K562 (cell line): ENCODE measurements at regions not wholly inside any gene's neighbourhood (a gene's known extent, or its start where the extent isn't known, plus 50 kb on each side); places are given as distances from the start of the nearest gene placed in this dataset.

Experiments
- ATAC-seq: fragments of 200-7000 bp; cut with Tn5 transposase; 3 replicates; pipeline ENCODE4 v1.9.1; 2020; ENCODE audit warnings: moderate library complexity
- BruUV-seq: library from RNA; stranded (reverse); fragments of 400-500 nt; replicated peaks from 2 replicates; lab custom pipeline; 2021; lab: Mats Ljungman, UMichigan
- CTCF ChIA-PET: fragments of 300-600 bp; formaldehyde crosslinking; extraction: SDS; loops from one replicate; lab custom pipeline; 2021; ENCODE audit warnings: low intra/inter-chr PET ratio; lab: Yijun Ruan, JAX
- POLR2A ChIA-PET: fragments of 300-600, 350-650 bp; sonication (Branson Sonifier 250); formaldehyde crosslinking; extraction: SDS; loops from one replicate; lab custom pipeline; 2021; ENCODE audit warnings: antibody characterized with exemption, inconsistent platforms; lab: Yijun Ruan, JAX
- DNase-seq, 4 experiments: peaks; one replicate each; pipeline versions ENCODE4 v3.0.0 to v3.0.0-alpha.2; 2011 to 2018; ENCODE audit warnings: low spot score in 3 of 4, mixed read lengths in 3 of 4; ENCODE audit errors: extremely low read depth in 1 of 4
- FAIRE-seq: peaks from 2 replicates; lab custom pipeline; 2011; peaks lifted over from hg19 to GRCh38; lab: Jason Lieb, UNC
- H2AFZ ChIP-seq: 2 replicates; pipeline ENCODE4 v1.6.0; 2011; ENCODE audit warnings: low read depth, low read length, control low read depth, inconsistent platforms
- H3K27ac ChIP-seq: fragments of 200-600 bp; 3 replicates; pipeline ENCODE4 v1.8.0; 2011; ENCODE audit warnings: low read depth, mild to moderate bottlenecking, control low read depth, inconsistent platforms, low read length, moderate library complexity, mixed read lengths; ENCODE audit errors: extremely low read depth
- H3K27me3 ChIP-seq, 2 experiments: fragments of 300-600 bp in 1 of 2; 2 replicates in 1 of 2; 3 replicates in 1 of 2; pipeline versions ENCODE4 v1.6.0 to v1.8.0; 2011; ENCODE audit warnings: inconsistent platforms in 2 of 2, low read length in 2 of 2, mild to moderate bottlenecking in 1 of 2, mixed read lengths in 1 of 2, moderate library complexity in 1 of 2; ENCODE audit not compliant: control insufficient read depth in 2 of 2, insufficient read depth in 2 of 2
- H3K36me3 ChIP-seq: fragments of 300-600 bp; 3 replicates; pipeline ENCODE4 v1.8.0; 2011; ENCODE audit warnings: mild to moderate bottlenecking, low read length, inconsistent platforms; ENCODE audit not compliant: control insufficient read depth, insufficient read depth
- H3K4me1 ChIP-seq, 2 experiments: fragments of 200-600 bp in 1 of 2; replicated peaks in 1 of 2; 2 replicates in 1 of 2; 3 replicates in 1 of 2; pipeline versions ENCODE4 v1.5.1 to v1.8.0; 2011; ENCODE audit warnings: inconsistent platforms in 2 of 2, low read length in 2 of 2, mild to moderate bottlenecking in 1 of 2, mixed read lengths in 1 of 2, moderate library complexity in 1 of 2; ENCODE audit not compliant: control insufficient read depth in 2 of 2, insufficient read depth in 2 of 2
- H3K4me2 ChIP-seq: 2 replicates; pipeline ENCODE4 v1.6.1; 2011; ENCODE audit warnings: low read length, control low read depth, inconsistent platforms, mixed read lengths; ENCODE audit not compliant: insufficient read depth
- H3K4me3 ChIP-seq: fragments of 200-600 bp; sonication (generic), shearing (Covaris generic); 2 replicates; pipeline ENCODE4 v1.5.1; 2016; ENCODE audit warnings: control low read depth, inconsistent platforms
- H3K79me2 ChIP-seq: fragments of 200-600 bp; 3 replicates; pipeline ENCODE4 v1.8.0; 2011; ENCODE audit warnings: low read length, inconsistent platforms; ENCODE audit not compliant: control insufficient read depth, insufficient read depth
- H3K9ac ChIP-seq, 2 experiments: 2 replicates each; pipeline versions ENCODE4 v1.6.0 to v1.6.1; 2011; ENCODE audit warnings: low read depth in 2 of 2, low read length in 2 of 2, control low read depth in 1 of 2, inconsistent platforms in 1 of 2, mild to moderate bottlenecking in 1 of 2, mixed read lengths in 1 of 2; ENCODE audit not compliant: insufficient read depth in 1 of 2
- H3K9me1 ChIP-seq: one replicate; pipeline ENCODE4 v1.6.0; 2011; ENCODE audit warnings: inconsistent platforms, mild to moderate bottlenecking, low read length, moderate library complexity; ENCODE audit not compliant: control insufficient read depth, insufficient read depth
- H3K9me3 ChIP-seq: replicated peaks from 2 replicates; pipeline ENCODE4 v1.5.1; 2011; ENCODE audit warnings: low read depth, low read length, inconsistent platforms; ENCODE audit not compliant: control insufficient read depth, insufficient read depth
- H4K20me1 ChIP-seq: replicated peaks from 2 replicates; pipeline ENCODE4 v1.6.1; 2011; ENCODE audit warnings: low read length, inconsistent platforms, mixed read lengths; ENCODE audit not compliant: control insufficient read depth, insufficient read depth
- ESRRB ChIP-seq: fragments of 250-450 bp; sonication (Bioruptor Pico); IDR thresholded peaks from 2 replicates; pipeline ENCODE4 v1.5.0; 2020; ENCODE audit warnings: mild to moderate bottlenecking, moderate library complexity, borderline replicate concordance
- HDAC6 ChIP-seq: IDR thresholded peaks from 2 replicates; pipeline ENCODE4 v1.6.1; 2012; ENCODE audit warnings: low read depth, mild to moderate bottlenecking, control low read depth, inconsistent platforms, low read length, moderate library complexity
- HDGF ChIP-seq: fragments of 450-650 bp; IDR thresholded peaks from 2 replicates; pipeline ENCODE4 v1.6.1; 2016
- LCOR ChIP-seq: sonication (generic); formaldehyde crosslinking; IDR thresholded peaks from 2 replicates; pipeline ENCODE4 v1.8.0; 2022; ENCODE audit warnings: mild to moderate bottlenecking, missing genetic modification reagents
- OTX1 ChIP-seq: fragments of 450-650 bp; formaldehyde crosslinking; IDR thresholded peaks from 2 replicates; pipeline ENCODE4 v1.4.0; 2022; ENCODE audit warnings: mild to moderate bottlenecking
- RBM34 ChIP-seq: fragments of 200-400 bp; formaldehyde crosslinking; IDR thresholded peaks from 2 replicates; pipeline ENCODE4 v1.6.1; 2018; ENCODE audit warnings: low read length, borderline replicate concordance; ENCODE audit not compliant: insufficient read depth
- SIN3A ChIP-seq, 2 experiments: fragments of 150-350 bp in 1 of 2; IDR thresholded peaks; 2 replicates each; pipeline ENCODE4 v1.6.1; 2011 to 2016; ENCODE audit warnings: borderline replicate concordance in 2 of 2, low read depth in 2 of 2, low read length in 2 of 2, mild to moderate bottlenecking in 2 of 2, moderate library complexity in 2 of 2; ENCODE audit not compliant: control insufficient read depth in 1 of 2
- ZSCAN32 ChIP-seq: fragments of 450-650 bp; formaldehyde crosslinking; IDR thresholded peaks from 2 replicates; pipeline ENCODE4 v1.4.0; 2020; ENCODE audit warnings: mild to moderate bottlenecking, moderate library complexity
- WGBS: fragments of 100-300 bp; shearing (Covaris generic); methylation state at CpG from one replicate; pipeline ENCODE4 v1.1.6; 2016; ENCODE audit warnings: low coverage, mixed read lengths; ENCODE audit not compliant: insufficient coverage; ENCODE audit errors: missing lambda C conversion rate; 5-methylcytosine and 5-hydroxymethylcytosine counted together
- in situ Hi-C: fragments of 300-500 bp; cut with MboI; formaldehyde crosslinking; loops from 4 replicates; pipeline ENCODE4 v1.15.0; 2018; ENCODE audit warnings: inconsistent platforms, mixed read lengths
- intact Hi-C: fragments of 100-400 bp; cut with micrococcal nuclease; formaldehyde crosslinking; loops from 2 replicates; pipeline ENCODE4 v1.14.2; 2022
- TF ChIP-seq, protein P1 (sequence below), 2 experiments: fragments of 450-650 bp; IDR thresholded peaks; 2 replicates each; pipeline ENCODE4 v1.6.1; 2018; ENCODE audit warnings: mild to moderate bottlenecking in 2 of 2, low read depth in 1 of 2; ENCODE audit not compliant: partially characterized antibody in 2 of 2
- TF ChIP-seq, protein P2 (sequence below): sonication (generic); formaldehyde crosslinking; IDR thresholded peaks from 2 replicates; pipeline ENCODE4 v1.8.0; 2023; ENCODE audit warnings: missing genetic modification reagents, mild to moderate bottlenecking, borderline replicate concordance
- TF ChIP-seq, protein P3 (sequence below): fragments of 450-650 bp; IDR thresholded peaks from 2 replicates; pipeline ENCODE4 v1.6.1; 2016; ENCODE audit warnings: low read depth, mild to moderate bottlenecking, moderate library complexity

DNA sequence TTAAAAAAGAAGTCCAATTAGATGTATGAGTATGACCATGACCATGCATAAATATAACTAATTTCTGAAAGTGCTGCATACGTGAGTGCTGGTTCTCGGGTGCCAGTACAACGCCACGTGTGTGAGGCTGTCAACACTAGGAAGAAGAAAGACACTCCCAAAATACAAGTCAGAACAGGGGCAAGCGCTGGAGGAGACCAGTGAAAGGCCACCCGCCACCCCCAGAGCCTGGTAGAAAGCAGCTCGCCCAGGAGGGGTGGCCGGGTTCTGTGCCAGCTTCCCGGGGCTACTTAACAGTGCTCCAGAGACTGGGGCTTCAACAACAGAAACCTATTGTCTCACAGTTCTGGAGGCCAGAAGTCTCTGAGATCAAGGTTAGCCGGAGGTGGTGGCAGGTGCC lies 147.6 kb downstream of the RTP5 start:
- intact Hi-C loops (no loop called here), in situ Hi-C loops (no loop called here)
- H3K27ac ChIP-seq: no peak overlapping the region
- FAIRE-seq (no peak), ATAC-seq (no peak), DNase-seq (no peak)
- H3K4me1 ChIP-seq: peaks cover 0 to 7% of the 10 kb centered on the region in 2 experiments; a peak in 2 of 5 replicates
- no peak overlapping the region for H3K9ac ChIP-seq
- peaks cover 5 to 53% of the 10 kb centered on the region in 2 experiments; a peak in 4 of 5 replicates for H3K27me3 ChIP-seq
- H3K36me3 ChIP-seq: no peaks in the 10 kb centered on the region
- ChIA-PET CTCF (no interaction called here), POLR2A (no interaction called here)
- H2AFZ ChIP-seq: no peak overlapping the region
- BruUV-seq: no TSS peak
- no peaks in the 10 kb centered on the region for H3K79me2 ChIP-seq
- H3K9me1 ChIP-seq: no peaks in the 10 kb centered on the region
- no peaks in the 10 kb centered on the region for H3K9me3 ChIP-seq
- no peaks in the 10 kb centered on the region for H4K20me1 ChIP-seq
- H3K4me3 ChIP-seq: no peak overlapping the region
- WGBS: 6% methylated on average over 10 of the region's 10 CpGs
- H3K4me2 ChIP-seq: no peak overlapping the region
- TF ChIP-seq HDAC6 (no peak), RBM34 (no peak), HDGF (no peak), SIN3A (IDR thresholded peaks at IDR 0.05; ENCODE audit: borderline replicate concordance in 2 of 2, control insufficient read depth in 1 of 2, low read depth in 2 of 2, low read length in 2 of 2) (no peak), ZSCAN32 (CRISPR knock-in tag) (no peak), OTX1 (no peak), LCOR (CRISPR knock-in tag) (no peak), ESRRB (no peak)
- TF ChIP-seq, protein P1, sequence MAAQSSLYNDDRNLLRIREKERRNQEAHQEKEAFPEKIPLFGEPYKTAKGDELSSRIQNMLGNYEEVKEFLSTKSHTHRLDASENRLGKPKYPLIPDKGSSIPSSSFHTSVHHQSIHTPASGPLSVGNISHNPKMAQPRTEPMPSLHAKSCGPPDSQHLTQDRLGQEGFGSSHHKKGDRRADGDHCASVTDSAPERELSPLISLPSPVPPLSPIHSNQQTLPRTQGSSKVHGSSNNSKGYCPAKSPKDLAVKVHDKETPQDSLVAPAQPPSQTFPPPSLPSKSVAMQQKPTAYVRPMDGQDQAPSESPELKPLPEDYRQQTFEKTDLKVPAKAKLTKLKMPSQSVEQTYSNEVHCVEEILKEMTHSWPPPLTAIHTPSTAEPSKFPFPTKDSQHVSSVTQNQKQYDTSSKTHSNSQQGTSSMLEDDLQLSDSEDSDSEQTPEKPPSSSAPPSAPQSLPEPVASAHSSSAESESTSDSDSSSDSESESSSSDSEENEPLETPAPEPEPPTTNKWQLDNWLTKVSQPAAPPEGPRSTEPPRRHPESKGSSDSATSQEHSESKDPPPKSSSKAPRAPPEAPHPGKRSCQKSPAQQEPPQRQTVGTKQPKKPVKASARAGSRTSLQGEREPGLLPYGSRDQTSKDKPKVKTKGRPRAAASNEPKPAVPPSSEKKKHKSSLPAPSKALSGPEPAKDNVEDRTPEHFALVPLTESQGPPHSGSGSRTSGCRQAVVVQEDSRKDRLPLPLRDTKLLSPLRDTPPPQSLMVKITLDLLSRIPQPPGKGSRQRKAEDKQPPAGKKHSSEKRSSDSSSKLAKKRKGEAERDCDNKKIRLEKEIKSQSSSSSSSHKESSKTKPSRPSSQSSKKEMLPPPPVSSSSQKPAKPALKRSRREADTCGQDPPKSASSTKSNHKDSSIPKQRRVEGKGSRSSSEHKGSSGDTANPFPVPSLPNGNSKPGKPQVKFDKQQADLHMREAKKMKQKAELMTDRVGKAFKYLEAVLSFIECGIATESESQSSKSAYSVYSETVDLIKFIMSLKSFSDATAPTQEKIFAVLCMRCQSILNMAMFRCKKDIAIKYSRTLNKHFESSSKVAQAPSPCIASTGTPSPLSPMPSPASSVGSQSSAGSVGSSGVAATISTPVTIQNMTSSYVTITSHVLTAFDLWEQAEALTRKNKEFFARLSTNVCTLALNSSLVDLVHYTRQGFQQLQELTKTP (IDR thresholded peaks at IDR 0.05; ENCODE audit: low read depth in 1 of 2, partially characterized antibody in 2 of 2): no peak
- TF ChIP-seq, protein P2, sequence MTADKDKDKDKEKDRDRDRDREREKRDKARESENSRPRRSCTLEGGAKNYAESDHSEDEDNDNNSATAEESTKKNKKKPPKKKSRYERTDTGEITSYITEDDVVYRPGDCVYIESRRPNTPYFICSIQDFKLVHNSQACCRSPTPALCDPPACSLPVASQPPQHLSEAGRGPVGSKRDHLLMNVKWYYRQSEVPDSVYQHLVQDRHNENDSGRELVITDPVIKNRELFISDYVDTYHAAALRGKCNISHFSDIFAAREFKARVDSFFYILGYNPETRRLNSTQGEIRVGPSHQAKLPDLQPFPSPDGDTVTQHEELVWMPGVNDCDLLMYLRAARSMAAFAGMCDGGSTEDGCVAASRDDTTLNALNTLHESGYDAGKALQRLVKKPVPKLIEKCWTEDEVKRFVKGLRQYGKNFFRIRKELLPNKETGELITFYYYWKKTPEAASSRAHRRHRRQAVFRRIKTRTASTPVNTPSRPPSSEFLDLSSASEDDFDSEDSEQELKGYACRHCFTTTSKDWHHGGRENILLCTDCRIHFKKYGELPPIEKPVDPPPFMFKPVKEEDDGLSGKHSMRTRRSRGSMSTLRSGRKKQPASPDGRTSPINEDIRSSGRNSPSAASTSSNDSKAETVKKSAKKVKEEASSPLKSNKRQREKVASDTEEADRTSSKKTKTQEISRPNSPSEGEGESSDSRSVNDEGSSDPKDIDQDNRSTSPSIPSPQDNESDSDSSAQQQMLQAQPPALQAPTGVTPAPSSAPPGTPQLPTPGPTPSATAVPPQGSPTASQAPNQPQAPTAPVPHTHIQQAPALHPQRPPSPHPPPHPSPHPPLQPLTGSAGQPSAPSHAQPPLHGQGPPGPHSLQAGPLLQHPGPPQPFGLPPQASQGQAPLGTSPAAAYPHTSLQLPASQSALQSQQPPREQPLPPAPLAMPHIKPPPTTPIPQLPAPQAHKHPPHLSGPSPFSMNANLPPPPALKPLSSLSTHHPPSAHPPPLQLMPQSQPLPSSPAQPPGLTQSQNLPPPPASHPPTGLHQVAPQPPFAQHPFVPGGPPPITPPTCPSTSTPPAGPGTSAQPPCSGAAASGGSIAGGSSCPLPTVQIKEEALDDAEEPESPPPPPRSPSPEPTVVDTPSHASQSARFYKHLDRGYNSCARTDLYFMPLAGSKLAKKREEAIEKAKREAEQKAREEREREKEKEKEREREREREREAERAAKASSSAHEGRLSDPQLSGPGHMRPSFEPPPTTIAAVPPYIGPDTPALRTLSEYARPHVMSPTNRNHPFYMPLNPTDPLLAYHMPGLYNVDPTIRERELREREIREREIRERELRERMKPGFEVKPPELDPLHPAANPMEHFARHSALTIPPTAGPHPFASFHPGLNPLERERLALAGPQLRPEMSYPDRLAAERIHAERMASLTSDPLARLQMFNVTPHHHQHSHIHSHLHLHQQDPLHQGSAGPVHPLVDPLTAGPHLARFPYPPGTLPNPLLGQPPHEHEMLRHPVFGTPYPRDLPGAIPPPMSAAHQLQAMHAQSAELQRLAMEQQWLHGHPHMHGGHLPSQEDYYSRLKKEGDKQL (CRISPR knock-in tag): no peak
- TF ChIP-seq, protein P3, sequence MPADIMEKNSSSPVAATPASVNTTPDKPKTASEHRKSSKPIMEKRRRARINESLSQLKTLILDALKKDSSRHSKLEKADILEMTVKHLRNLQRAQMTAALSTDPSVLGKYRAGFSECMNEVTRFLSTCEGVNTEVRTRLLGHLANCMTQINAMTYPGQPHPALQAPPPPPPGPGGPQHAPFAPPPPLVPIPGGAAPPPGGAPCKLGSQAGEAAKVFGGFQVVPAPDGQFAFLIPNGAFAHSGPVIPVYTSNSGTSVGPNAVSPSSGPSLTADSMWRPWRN: no peak
